OCI-LY1 (cell line): ENCODE measurements at regions not wholly inside any gene's neighbourhood (a gene's known extent, or its start where the extent isn't known, plus 50 kb on each side); places are given as distances from the start of the nearest gene placed in this dataset.

Experiments
- H2AFZ ChIP-seq: fragments of 200-600 bp; sonication (generic), shearing (Covaris generic); 2 replicates; pipeline ENCODE4 v1.6.0; 2014; ENCODE audit warnings: antibody characterized with exemption, mild to moderate bottlenecking, low read length
- H3F3A ChIP-seq: fragments of 200-600 bp; sonication (generic), shearing (Covaris generic); 2 replicates; pipeline ENCODE4 v1.6.0; 2014; ENCODE audit warnings: mild to moderate bottlenecking, antibody characterized with exemption, low read length, moderate library complexity; ENCODE audit not compliant: insufficient read depth
- H3K27ac ChIP-seq: fragments of 200-600 bp; sonication (generic); 2 replicates; pipeline ENCODE4 v1.5.1; 2014; ENCODE audit warnings: low read length, mixed run types, mild to moderate bottlenecking, low read depth; ENCODE audit not compliant: poor library complexity, severe bottlenecking
- H3K27me3 ChIP-seq: fragments of 200-600 bp; sonication (generic); 2 replicates; pipeline ENCODE4 v1.6.0; 2014; ENCODE audit warnings: antibody characterized with exemption, mild to moderate bottlenecking, low read length, moderate library complexity; ENCODE audit not compliant: insufficient read depth
- H3K36me3 ChIP-seq: fragments of 200-600 bp; sonication (generic); 2 replicates; pipeline ENCODE4 v1.6.1; 2014; ENCODE audit warnings: mild to moderate bottlenecking, antibody characterized with exemption, low read length, moderate library complexity, mixed read lengths; ENCODE audit not compliant: insufficient read depth
- H3K4me1 ChIP-seq: fragments of 200-600 bp; sonication (generic); 2 replicates; pipeline ENCODE4 v1.5.1; 2014; ENCODE audit warnings: mild to moderate bottlenecking, low read length, moderate library complexity; ENCODE audit not compliant: insufficient read depth, severe bottlenecking
- H3K4me2 ChIP-seq: fragments of 200-600 bp; sonication (generic), shearing (Covaris generic); 2 replicates; pipeline ENCODE4 v1.6.1; 2014; ENCODE audit warnings: low read length
- H3K4me3 ChIP-seq: fragments of 200-600 bp; sonication (generic); 2 replicates; pipeline ENCODE4 v1.5.1; 2014; ENCODE audit warnings: low read length, low read depth, mild to moderate bottlenecking, mixed read lengths; ENCODE audit not compliant: poor library complexity, severe bottlenecking
- H3K79me2 ChIP-seq: fragments of 200-600 bp; shearing (Covaris generic); 2 replicates; pipeline ENCODE4 v1.6.1; 2016; ENCODE audit warnings: mixed run types, low read length, mixed read lengths; ENCODE audit not compliant: insufficient read depth
- H3K9ac ChIP-seq: fragments of 200-600 bp; sonication (generic), shearing (Covaris generic); 2 replicates; pipeline ENCODE4 v1.6.1; 2014; ENCODE audit warnings: mild to moderate bottlenecking, low read length, mixed read lengths
- H3K9me2 ChIP-seq: fragments of 200-600 bp; sonication (generic), shearing (Covaris generic); 2 replicates; pipeline ENCODE4 v1.6.1; 2014; ENCODE audit warnings: low read depth, mild to moderate bottlenecking, low read length, mixed read lengths
- H3K9me3 ChIP-seq: fragments of 200-600 bp; shearing (Covaris generic); 2 replicates; pipeline ENCODE4 v1.6.1; 2014; ENCODE audit warnings: low read length, mixed read lengths
- H4K20me1 ChIP-seq: fragments of 200-600 bp; sonication (generic), shearing (Covaris generic); 2 replicates; pipeline ENCODE4 v1.6.0; 2016; ENCODE audit warnings: mild to moderate bottlenecking, low read length; ENCODE audit not compliant: insufficient read depth
- CTCF ChIP-seq: fragments of 200-600 bp; sonication (generic), shearing (Covaris generic); IDR thresholded peaks from 2 replicates; pipeline ENCODE4 v1.5.1; 2017; ENCODE audit warnings: mild to moderate bottlenecking, antibody characterized with exemption, low read length, moderate library complexity, mixed read lengths
- EZH2 ChIP-seq: fragments of 200-600 bp; sonication (generic), shearing (Covaris generic); IDR thresholded peaks from 2 replicates; pipeline ENCODE4 v1.8.0; 2017; ENCODE audit warnings: borderline replicate concordance, mixed run types, mild to moderate bottlenecking, antibody characterized with exemption, low read length, moderate library complexity, mixed read lengths

DNA sequence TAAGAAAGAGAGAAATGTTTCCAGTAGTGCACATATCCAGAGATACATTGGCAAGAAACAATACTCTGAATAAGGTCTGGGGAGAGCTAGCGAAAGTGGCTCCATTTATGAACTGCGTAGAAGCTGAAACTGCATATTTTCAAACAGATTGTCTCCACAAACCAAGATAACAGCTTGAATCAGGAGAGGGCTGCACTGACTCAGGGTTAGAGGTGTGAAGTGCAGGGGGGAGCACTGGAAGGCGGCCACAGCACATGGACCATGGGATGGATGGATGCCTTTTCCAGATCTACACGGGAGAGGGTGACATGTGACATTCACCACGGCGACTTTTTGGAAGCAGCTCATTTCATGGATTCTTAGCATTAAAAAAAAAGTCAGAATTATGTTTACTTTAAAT lies 729.4 kb downstream of the RNF144A start:
- no peaks in the 10 kb centered on the region for H3K79me2 ChIP-seq
- no peaks in the 10 kb centered on the region for H3K9me2 ChIP-seq
- no peak overlapping the region for H3K9ac ChIP-seq
- H3K27me3 ChIP-seq, result no peaks in the 10 kb centered on the region
- no peak overlapping the region for H3K27ac ChIP-seq
- H3K4me1 ChIP-seq, result no peaks in the 10 kb centered on the region
- H2AFZ ChIP-seq, result no peak overlapping the region
- H3K36me3 ChIP-seq, result no peaks in the 10 kb centered on the region
- no peak overlapping the region for H3K4me2 ChIP-seq
- H4K20me1 ChIP-seq, result no peaks in the 10 kb centered on the region
- no peak overlapping the region for H3K4me3 ChIP-seq
- no peaks in the 10 kb centered on the region for H3F3A ChIP-seq
- H3K9me3 ChIP-seq, result no peaks in the 10 kb centered on the region
- TF ChIP-seq EZH2 (no peak), CTCF (no peak)

DNA sequence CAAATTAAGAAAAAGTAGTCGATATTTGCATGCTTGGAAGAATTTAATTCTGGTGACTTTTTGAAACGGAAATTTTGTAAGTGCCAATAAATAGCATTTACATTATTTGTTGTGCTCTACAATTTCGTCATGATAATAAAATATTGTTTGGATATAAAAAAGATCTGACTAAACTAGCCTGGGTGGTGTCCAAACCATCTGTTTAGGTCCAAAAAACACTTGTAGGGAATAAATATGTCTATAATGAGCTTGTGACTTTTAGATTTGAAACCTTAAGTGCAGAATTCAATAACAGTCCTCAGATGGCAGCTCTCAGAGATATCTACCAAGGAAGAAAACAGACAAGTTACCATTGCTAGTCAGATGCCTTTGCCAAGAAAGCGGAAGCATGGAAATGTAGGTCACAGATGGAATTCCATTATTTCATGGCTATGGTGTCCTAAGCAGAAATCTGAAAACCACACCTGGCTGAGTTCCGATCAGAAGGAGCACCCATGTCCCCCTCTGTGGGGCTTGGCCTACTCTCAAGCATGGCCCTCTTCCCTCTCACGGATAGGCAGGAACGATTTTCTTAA lies 731.1 kb downstream of the RNF144A start:
- Histone ChIP-seq H3K4me3 (no peak overlapping the region), H3K27me3 (no peaks in the 10 kb centered on the region), H3K4me2 (no peak overlapping the region), H3K9me3 (no peaks in the 10 kb centered on the region), H4K20me1 (no peaks in the 10 kb centered on the region), H3K9ac (no peak overlapping the region), H3K36me3 (no peaks in the 10 kb centered on the region), H2AFZ (no peak overlapping the region), H3K27ac (no peak overlapping the region), H3K9me2 (no peaks in the 10 kb centered on the region), H3K79me2 (no peaks in the 10 kb centered on the region), H3K4me1 (no peaks in the 10 kb centered on the region), H3F3A (no peaks in the 10 kb centered on the region)
- no peak for TF ChIP-seq CTCF
- no peak for TF ChIP-seq EZH2

DNA sequence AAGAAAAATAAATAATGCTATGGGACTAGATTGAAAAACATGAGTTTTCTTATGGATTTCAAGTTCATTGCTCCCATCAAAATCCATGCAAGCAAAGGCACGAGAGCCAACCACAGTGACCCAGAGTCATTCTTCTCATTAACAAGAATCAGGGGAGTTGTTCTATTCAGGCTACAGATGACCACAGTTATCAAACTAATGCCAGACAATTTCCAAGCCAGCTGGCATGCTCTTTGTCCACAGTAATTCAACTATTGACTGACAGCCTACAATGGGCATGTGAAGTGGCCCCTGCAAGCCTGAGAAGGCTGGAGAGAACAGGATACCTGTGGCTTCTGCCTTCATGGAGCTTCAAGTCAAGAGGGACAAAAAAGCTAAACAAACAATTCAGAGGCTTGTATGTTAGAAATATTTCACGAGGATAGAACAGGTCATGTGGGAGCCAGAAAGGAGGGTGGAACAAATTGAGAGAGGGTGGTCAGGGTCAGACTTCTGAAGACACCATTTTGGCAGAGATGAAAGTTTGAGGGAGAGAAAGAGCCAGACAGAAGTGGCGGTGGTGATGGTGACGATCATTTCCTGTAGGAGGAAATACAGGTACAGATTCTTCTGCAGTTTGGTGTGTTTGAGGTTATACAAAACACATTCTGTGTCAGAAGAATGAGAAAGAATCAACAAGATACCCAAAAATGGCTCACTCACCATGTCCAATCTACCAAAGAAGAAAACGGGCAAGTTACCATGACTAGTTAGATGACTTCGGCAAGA lies 732.4 kb downstream of the RNF144A start:
- H4K20me1 ChIP-seq, result no peaks in the 10 kb centered on the region
- no peak overlapping the region for H3K27ac ChIP-seq
- H3F3A ChIP-seq, result no peaks in the 10 kb centered on the region
- no peaks in the 10 kb centered on the region for H3K9me3 ChIP-seq
- no peaks in the 10 kb centered on the region for H3K4me1 ChIP-seq
- H3K4me3 ChIP-seq, result no peak overlapping the region
- H2AFZ ChIP-seq, result no peak overlapping the region
- H3K79me2 ChIP-seq, result no peaks in the 10 kb centered on the region
- no peaks in the 10 kb centered on the region for H3K27me3 ChIP-seq
- H3K36me3 ChIP-seq, result no peaks in the 10 kb centered on the region
- no peak overlapping the region for H3K9ac ChIP-seq
- H3K4me2 ChIP-seq, result no peak overlapping the region
- TF ChIP-seq EZH2 (no peak), CTCF (no peak)
- H3K9me2 ChIP-seq, result no peaks in the 10 kb centered on the region
